ENCODE measurements at regions not wholly inside any gene's neighbourhood (a gene's known extent, or its start where the extent isn't known, plus 50 kb on each side); places are given as distances from the start of the nearest gene placed in this dataset.

GRCh38 chr16:64823481-64824075 lies 298.3 kb downstream of the CDH11 start:
- no peak for DNase-seq

- no peak for DNase-seq
These were observed 311.8 kb downstream of the CDH11 start for GRCh38 chr16:64809876-64810629.

GRCh38 chr16:64808474-64808873 lies 313.4 kb downstream of the CDH11 start:
- no peak for DNase-seq

GRCh38 chr16:64791756-64792155 lies 330.1 kb downstream of the CDH11 start:
- DNase-seq = no peak

- no peak for DNase-seq
These were observed 337.2 kb downstream of the CDH11 start for GRCh38 chr16:64784635-64785034.

GRCh38 chr16:64782484-64782883 lies 339.4 kb downstream of the CDH11 start:
- DNase-seq = no peak

GRCh38 chr16:64780445-64780844 lies 341.4 kb downstream of the CDH11 start:
- DNase-seq = no peak

- no peak for DNase-seq
These were observed 343.1 kb downstream of the CDH11 start for GRCh38 chr16:64778777-64779176.

GRCh38 chr16:64773638-64774037 lies 348.2 kb downstream of the CDH11 start:
- DNase-seq = no peak

GRCh38 chr16:64773184-64773583 lies 348.7 kb downstream of the CDH11 start:
- DNase-seq = no peak

- no peak for DNase-seq
These were observed 350.6 kb downstream of the CDH11 start for GRCh38 chr16:64771273-64771672.

GRCh38 chr16:64762211-64762610 lies 359.7 kb downstream of the CDH11 start:
- DNase-seq = no peak

GRCh38 chr16:64754279-64754678 lies 367.6 kb downstream of the CDH11 start:
- DNase-seq = no peak

- DNase-seq = no peak
These were observed 370.0 kb downstream of the CDH11 start for GRCh38 chr16:64751906-64752305.

- no peak for DNase-seq
These were observed 372.5 kb downstream of the CDH11 start for GRCh38 chr16:64749346-64749745.

- DNase-seq = no peak
These were observed 376.5 kb downstream of the CDH11 start for GRCh38 chr16:64745258-64745930.

- no peak for DNase-seq
These were observed 379.2 kb downstream of the CDH11 start for GRCh38 chr16:64742455-64743223.

- DNase-seq = no peak
These were observed 381.6 kb downstream of the CDH11 start for GRCh38 chr16:64740261-64740660.

GRCh38 chr16:64738321-64738960 lies 383.4 kb downstream of the CDH11 start:
- DNase-seq = no peak

GRCh38 chr16:64736857-64737256 lies 385.0 kb downstream of the CDH11 start:
- no peak for DNase-seq

- no peak for DNase-seq
These were observed 390.0 kb downstream of the CDH11 start for GRCh38 chr16:64731891-64732290.

- no peak for DNase-seq
These were observed 391.6 kb downstream of the CDH11 start for GRCh38 chr16:64730261-64730660.

- no peak for DNase-seq
These were observed 397.5 kb downstream of the CDH11 start for GRCh38 chr16:64724339-64724738.

Data from SHP77 treated with DMSO at 0.1 percent for 48 hours (cell line).